Thyroid gland (tissue), 4 donors: ENCODE measurements at regions not wholly inside any gene's neighbourhood (a gene's known extent, or its start where the extent isn't known, plus 50 kb on each side); places are given as distances from the start of the nearest gene placed in this dataset.

ENCODE experiments used
- DNase-seq, 2 donors: peaks; one replicate each; pipeline ENCODE4 v3.0.0-alpha.2; 2019
- H3K27ac ChIP-seq, 3 donors: fragments of 200-600 bp; sonication (generic); 1 replicate in 2 of 3; 2 replicates in 1 of 3; pipeline ENCODE4 v1.5.1; 2016 to 2019; ENCODE audit warnings: mild to moderate bottlenecking in 1 of 3, moderate library complexity in 1 of 3
- H3K27me3 ChIP-seq: fragments of 200-600 bp; sonication (generic); one replicate; pipeline ENCODE4 v1.5.1; 2019
- H3K36me3 ChIP-seq, 2 donors: fragments of 200-600 bp; sonication (generic); one replicate each; pipeline ENCODE4 v1.5.1; 2016 to 2019
- H3K4me1 ChIP-seq, 2 donors: fragments of 200-600 bp; sonication (generic); one replicate each; pipeline ENCODE4 v1.5.1; 2017 to 2019
- H3K4me3 ChIP-seq, 3 donors: fragments of 200-600 bp; sonication (generic); replicated peaks in 1 of 3; 1 replicate in 2 of 3; 2 replicates in 1 of 3; pipeline ENCODE4 v1.5.1; 2016; ENCODE audit warnings: mild to moderate bottlenecking in 1 of 3
- H3K9me3 ChIP-seq: fragments of 200-600 bp; sonication (generic); one replicate; pipeline ENCODE4 v1.5.1; 2017
- POLR2A ChIP-seq, 2 donors: fragments of 450-650 bp; IDR thresholded peaks; one replicate each; pipeline ENCODE4 v1.6.1; 2017; ENCODE audit warnings: antibody characterized with exemption in 2 of 2, mild to moderate bottlenecking in 2 of 2, moderate library complexity in 1 of 2
- WGBS, 2 donors: methylation state at CpG; one replicate each; pipeline ENCODE4 v1.1.5; 2017; 5-methylcytosine and 5-hydroxymethylcytosine counted together
- intact Hi-C: fragments of 100-400 bp; cut with DNase I; formaldehyde crosslinking; loops from one replicate; pipeline ENCODE4 v1.15.1; 2023
- TF ChIP-seq, protein P1 (sequence below), 6 experiments: fragments of 200-600 bp in 3 of 6; fragments of 450-650 bp in 3 of 6; sonication (generic) in 3 of 6; IDR thresholded peaks; one replicate each; pipeline ENCODE4 v1.5.1; 2016 to 2019; ENCODE audit warnings: antibody characterized with exemption in 6 of 6, mild to moderate bottlenecking in 2 of 6, inconsistent platforms in 1 of 6, moderate library complexity in 1 of 6

DNA sequence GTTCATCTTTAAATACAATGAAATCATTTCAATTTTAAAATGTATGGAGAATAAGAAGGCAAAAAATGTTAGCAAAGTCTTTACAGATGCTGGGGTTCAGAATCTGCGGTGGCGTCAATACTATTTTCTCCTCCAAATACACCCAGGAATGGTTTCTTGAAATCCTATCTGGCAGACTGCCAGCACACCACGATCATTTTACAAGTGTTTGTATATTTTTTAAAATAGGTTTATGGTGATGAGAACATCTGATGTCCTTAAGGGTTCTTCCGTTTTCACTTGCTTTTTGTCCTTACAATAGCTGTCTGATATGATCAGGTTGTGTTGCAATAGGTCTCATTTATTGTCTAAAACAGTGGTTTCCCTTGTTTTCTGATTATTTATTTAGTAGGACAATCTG, 89.6 kb downstream of the CMPK2 start:
- intact Hi-C loops = no loop called here
- Histone ChIP-seq H3K27ac (no peak overlapping the region), H3K36me3 (no peaks in the 10 kb centered on the region), H3K9me3 (no peaks in the 10 kb centered on the region), H3K27me3 (no peaks in the 10 kb centered on the region), H3K4me3 (no peak overlapping the region), H3K4me1 (peaks cover 0 to 4% of the 10 kb centered on the region in 2 donors)
- DNase-seq = no peak
- TF ChIP-seq POLR2A (IDR thresholded peaks at IDR 0.05) = no peak
- 83 to 84% methylated on average over 4 of the region's 4 CpGs for WGBS, 2 donors

DNA sequence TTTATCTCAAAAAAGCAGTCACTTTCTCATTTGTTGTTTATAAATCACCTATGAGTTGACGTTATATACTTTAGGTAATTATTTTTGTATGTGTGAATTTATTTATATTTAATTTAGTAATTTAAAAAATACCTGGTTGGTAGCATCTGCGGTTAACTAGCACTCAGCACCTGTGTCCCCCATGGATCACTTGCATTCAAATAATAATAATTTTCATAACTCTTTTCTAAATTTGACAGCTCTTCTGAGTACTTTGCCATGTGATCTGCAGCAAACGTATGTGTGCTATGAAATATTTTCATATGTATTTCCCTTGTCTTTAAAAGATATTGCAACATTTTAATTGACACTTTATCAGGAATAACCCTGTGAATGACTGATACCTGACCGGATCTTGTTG, 88.1 kb downstream of the CMPK2 start:
- H3K4me3 ChIP-seq = no peak overlapping the region
- no peak for DNase-seq
- intact Hi-C loops = no loop called here
- H3K4me1 ChIP-seq = peaks cover 0 to 4% of the 10 kb centered on the region in 2 donors
- H3K36me3 ChIP-seq = no peaks in the 10 kb centered on the region
- WGBS, 2 donors = 91 to 93% methylated on average over 4 of the region's 4 CpGs
- no peaks in the 10 kb centered on the region for H3K27me3 ChIP-seq
- H3K27ac ChIP-seq = no peak overlapping the region
- TF ChIP-seq POLR2A (IDR thresholded peaks at IDR 0.05) = no peak
- TF ChIP-seq, protein P1, sequence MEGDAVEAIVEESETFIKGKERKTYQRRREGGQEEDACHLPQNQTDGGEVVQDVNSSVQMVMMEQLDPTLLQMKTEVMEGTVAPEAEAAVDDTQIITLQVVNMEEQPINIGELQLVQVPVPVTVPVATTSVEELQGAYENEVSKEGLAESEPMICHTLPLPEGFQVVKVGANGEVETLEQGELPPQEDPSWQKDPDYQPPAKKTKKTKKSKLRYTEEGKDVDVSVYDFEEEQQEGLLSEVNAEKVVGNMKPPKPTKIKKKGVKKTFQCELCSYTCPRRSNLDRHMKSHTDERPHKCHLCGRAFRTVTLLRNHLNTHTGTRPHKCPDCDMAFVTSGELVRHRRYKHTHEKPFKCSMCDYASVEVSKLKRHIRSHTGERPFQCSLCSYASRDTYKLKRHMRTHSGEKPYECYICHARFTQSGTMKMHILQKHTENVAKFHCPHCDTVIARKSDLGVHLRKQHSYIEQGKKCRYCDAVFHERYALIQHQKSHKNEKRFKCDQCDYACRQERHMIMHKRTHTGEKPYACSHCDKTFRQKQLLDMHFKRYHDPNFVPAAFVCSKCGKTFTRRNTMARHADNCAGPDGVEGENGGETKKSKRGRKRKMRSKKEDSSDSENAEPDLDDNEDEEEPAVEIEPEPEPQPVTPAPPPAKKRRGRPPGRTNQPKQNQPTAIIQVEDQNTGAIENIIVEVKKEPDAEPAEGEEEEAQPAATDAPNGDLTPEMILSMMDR (IDR thresholded peaks at IDR 0.05) = no peak
- H3K9me3 ChIP-seq = no peaks in the 10 kb centered on the region

DNA sequence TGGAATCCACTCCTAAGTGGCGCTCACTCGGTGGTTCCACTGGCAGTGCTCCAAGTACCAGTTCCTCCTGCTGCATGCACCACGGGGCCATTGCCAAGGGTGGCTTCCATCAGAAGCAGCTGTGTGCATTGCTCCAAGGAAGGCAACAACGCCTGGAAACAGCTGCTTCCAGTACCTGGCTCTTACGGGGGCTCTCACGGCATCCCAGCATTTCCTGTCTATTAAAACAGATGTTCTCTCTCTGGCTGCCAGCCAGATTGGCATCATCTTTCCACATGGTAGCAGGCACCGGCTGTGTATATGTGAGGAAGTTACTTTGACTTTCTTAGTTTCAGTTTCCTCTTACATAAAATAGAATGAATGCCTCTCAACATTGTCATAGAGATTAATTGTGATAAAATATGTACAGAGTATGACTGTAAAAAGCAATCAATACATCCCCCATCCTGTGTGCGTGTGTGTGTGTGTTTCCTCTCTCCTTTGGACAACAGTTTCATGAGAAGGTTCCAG, 84.9 kb downstream of the CMPK2 start:
- 10 to 23% methylated on average over 6 to 8 of the region's 8 CpGs for WGBS, 2 donors

DNA sequence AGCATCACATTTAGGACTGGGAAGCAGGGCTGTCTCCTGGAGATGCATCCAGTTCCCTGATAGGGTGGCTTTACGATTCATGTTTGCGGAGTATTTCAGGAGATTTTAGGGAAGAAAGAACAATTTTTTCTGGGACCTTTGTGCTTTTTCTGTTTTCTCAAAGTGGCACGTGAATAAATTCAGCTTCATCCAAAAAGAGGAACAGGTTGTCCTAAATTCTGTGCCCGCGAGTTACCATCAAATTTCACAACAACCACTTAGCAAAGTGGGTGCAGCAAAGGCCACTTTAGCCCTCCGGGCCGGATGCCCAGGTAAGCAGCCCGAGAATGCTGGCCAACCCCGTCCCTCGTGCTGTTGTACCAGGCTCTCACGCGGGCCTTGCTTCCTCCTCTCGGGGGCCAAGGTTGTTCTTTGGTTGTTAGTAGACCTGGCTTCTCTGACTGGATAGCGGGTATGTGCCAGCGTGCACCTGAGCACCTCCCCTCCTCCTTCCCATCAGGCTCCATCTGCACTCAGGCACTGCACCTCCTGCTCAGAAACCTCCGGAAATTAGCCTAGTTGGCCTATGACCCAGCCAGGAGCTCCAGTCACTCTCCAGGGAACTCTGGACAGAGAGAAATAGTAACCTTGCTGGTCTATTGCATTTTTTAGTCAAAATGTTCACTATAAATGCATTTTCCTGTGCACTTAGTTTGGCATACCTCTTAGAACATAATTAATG, 83.0 kb downstream of the CMPK2 start:
- no peak overlapping the region for H3K27ac ChIP-seq
- WGBS, 2 donors = 82 to 90% methylated on average over 16 of the region's 16 CpGs
- TF ChIP-seq, protein P1 (IDR thresholded peaks at IDR 0.05) = no peak
- TF ChIP-seq POLR2A (IDR thresholded peaks at IDR 0.05) = no peak

More for the DNA sequence above, 84.9 kb downstream of the CMPK2 start:
- H3K36me3 ChIP-seq = no peaks in the 10 kb centered on the region
- DNase-seq = peak; percentile 60 to 70
- no peaks in the 10 kb centered on the region for H3K9me3 ChIP-seq
- intact Hi-C loops = no loop called here
- TF ChIP-seq POLR2A (IDR thresholded peaks at IDR 0.05) = no peak
- TF ChIP-seq, protein P1 (IDR thresholded peaks at IDR 0.05) = no peak
- H3K27ac ChIP-seq = no peak overlapping the region
- H3K27me3 ChIP-seq = no peaks in the 10 kb centered on the region
- H3K4me3 ChIP-seq = no peak overlapping the region
- H3K4me1 ChIP-seq = peaks cover 0 to 4% of the 10 kb centered on the region in 2 donors

DNA sequence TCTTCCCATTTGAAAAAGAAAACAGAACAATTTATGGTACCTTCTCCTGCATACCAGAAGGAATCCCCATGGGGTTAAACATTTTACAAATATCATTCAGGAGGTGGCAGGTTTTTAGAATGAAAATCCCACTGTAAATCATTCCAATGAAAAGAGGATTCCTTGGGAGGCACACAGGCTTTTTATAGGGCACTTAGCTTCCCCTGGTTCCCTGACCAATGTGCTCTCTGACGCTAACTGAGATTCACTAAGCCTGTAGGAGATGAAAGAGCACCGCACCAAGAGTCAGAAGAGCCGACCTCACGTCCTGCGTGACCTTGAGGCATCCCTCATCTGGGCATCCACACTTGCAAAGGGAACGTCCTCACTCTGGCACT, 82.5 kb downstream of the CMPK2 start:
- intact Hi-C loops = no loop called here

More for the DNA sequence above, 83.0 kb downstream of the CMPK2 start:
- H3K27me3 ChIP-seq = no peaks in the 10 kb centered on the region
- intact Hi-C loops = no loop called here
- no peaks in the 10 kb centered on the region for H3K9me3 ChIP-seq
- DNase-seq = peak in 1 of 2 donors; percentile 14
- peaks cover 0 to 4% of the 10 kb centered on the region in 2 donors for H3K4me1 ChIP-seq
- no peaks in the 10 kb centered on the region for H3K36me3 ChIP-seq
- H3K4me3 ChIP-seq = no peak overlapping the region

More for the DNA sequence above, 82.5 kb downstream of the CMPK2 start:
- 88 to 91% methylated on average over 6 of the region's 6 CpGs for WGBS, 2 donors
- no peak overlapping the region for H3K27ac ChIP-seq
- no peaks in the 10 kb centered on the region for H3K9me3 ChIP-seq
- DNase-seq = no peak
- no peaks in the 10 kb centered on the region for H3K36me3 ChIP-seq
- no peaks in the 10 kb centered on the region for H3K27me3 ChIP-seq
- no peak overlapping the region for H3K4me3 ChIP-seq
- peaks cover 0 to 4% of the 10 kb centered on the region in 2 donors for H3K4me1 ChIP-seq
- no peak for TF ChIP-seq POLR2A (IDR thresholded peaks at IDR 0.05)
- TF ChIP-seq, protein P1 (IDR thresholded peaks at IDR 0.05) = no peak
